GM12864 (cell line): ENCODE measurements at regions not wholly inside any gene's neighbourhood (a gene's known extent, or its start where the extent isn't known, plus 50 kb on each side); places are given as distances from the start of the nearest gene placed in this dataset.

Source experiments
- DNase-seq: peaks from one replicate; pipeline ENCODE4 v3.0.0-alpha.2; 2011; ENCODE audit warnings: low read depth
- H3K4me3 ChIP-seq: 2 replicates; pipeline ENCODE4 v1.5.1; 2011; ENCODE audit warnings: mild to moderate bottlenecking, low read depth, low read length, control low read depth
- TF ChIP-seq, protein P1 (sequence below): IDR thresholded peaks from 2 replicates; pipeline ENCODE4 v1.5.1; 2011; ENCODE audit warnings: low read depth, mild to moderate bottlenecking, moderate library complexity, low read length, control low read depth, inconsistent platforms; ENCODE audit errors: missing control alignments

- TF ChIP-seq, protein P1, sequence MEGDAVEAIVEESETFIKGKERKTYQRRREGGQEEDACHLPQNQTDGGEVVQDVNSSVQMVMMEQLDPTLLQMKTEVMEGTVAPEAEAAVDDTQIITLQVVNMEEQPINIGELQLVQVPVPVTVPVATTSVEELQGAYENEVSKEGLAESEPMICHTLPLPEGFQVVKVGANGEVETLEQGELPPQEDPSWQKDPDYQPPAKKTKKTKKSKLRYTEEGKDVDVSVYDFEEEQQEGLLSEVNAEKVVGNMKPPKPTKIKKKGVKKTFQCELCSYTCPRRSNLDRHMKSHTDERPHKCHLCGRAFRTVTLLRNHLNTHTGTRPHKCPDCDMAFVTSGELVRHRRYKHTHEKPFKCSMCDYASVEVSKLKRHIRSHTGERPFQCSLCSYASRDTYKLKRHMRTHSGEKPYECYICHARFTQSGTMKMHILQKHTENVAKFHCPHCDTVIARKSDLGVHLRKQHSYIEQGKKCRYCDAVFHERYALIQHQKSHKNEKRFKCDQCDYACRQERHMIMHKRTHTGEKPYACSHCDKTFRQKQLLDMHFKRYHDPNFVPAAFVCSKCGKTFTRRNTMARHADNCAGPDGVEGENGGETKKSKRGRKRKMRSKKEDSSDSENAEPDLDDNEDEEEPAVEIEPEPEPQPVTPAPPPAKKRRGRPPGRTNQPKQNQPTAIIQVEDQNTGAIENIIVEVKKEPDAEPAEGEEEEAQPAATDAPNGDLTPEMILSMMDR: no peak
- no peak for DNase-seq
- H3K4me3 ChIP-seq: no peak overlapping the region
These were observed 485.1 kb upstream of the SETBP1 start for GRCh38 chr18:44195394-44196140.

DNA sequence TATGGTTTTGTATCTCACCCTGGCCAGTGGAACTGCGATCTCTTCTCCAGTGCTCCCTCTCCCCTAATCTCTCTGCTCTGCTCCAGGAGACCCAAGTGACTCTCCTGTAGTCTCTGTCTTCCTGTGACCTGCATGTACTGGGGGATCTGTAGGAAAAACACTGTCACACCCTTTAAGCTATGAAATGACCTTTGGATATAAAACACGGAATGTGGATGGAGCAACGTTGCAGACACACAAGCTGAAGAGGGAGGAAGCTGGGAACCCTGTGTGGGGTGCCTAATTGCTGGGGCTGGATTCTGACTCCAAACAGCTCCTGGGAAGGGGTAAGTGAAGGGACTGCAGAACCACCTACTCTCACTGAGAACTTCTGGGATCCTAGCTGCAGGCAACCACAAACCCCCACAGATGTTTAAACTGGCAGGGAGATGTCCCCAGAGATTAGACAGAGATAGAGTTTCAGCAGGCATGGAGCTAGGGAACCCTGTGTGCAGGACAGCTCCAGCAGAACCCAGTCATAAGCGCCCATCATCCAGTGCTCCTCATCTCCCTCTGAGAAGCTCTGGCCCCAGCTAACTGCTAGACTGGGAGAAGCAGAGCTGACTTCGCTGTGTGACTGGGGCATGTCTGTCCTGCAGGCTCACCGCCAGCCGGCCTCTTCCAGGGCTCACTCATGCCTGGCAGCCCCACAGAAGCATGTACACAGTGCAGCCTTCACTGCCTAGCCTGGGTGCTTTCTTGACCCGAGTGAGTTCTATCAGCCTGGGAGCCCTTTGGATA is 482.7 kb upstream of the SETBP1 start:
- TF ChIP-seq, protein P1: no peak
- no peak overlapping the region for H3K4me3 ChIP-seq

DNA sequence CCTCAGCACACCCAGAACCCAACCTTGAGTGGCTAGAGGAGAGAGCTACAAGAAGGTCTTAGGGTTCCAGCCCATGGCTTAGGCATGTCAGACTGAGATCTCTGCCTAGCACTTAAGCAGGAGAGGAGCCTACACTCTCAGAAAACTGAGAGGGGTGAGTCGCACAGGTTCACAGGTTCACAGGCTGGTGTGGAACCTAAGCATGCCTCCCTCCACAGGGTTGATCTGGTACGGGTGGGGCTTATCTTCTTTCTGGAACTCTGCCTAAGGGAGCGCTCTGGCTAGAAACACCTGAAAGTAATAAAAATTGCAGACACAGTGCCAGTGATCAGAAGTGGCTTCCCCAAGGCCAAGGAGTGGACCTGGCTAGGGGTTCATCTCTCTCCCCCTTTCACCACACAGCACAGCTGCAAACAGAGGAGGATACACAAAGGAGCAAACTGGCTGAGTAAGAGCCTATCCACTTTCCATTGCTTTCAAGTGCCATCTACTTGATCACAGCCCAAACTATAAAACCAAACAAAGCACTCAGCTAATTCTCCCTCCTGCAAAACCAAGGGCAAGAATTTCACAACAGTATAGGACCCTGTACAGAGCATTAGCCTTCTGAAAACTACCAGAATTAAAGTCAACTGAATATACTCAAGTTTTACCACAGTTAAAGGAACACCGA is 481.9 kb upstream of the SETBP1 start:
- no peak overlapping the region for H3K4me3 ChIP-seq
- no peak for DNase-seq
- TF ChIP-seq, protein P1: no peak

More for the DNA sequence above, 482.7 kb upstream of the SETBP1 start:
- no peak for DNase-seq

DNA sequence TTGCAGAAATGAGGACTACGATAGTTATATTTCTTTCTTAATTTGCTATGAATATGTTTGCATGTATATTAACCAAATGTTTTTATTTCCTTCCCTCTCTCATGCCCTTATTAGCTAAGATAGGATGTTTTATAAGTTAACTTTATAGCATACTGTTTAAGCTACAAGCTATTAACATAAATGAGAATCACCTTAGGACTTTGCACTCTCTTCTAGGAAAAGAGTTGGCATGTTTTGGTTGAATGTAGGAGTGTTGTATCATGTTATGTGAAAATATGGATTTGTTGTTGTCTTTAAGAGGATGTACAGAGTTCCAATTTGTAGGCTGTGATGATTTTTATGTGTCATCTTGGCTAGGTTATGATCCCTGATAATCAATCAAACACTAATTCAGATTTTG is 467.4 kb upstream of the SETBP1 start:
- no peak for DNase-seq
- no peak overlapping the region for H3K4me3 ChIP-seq
- TF ChIP-seq, protein P1: no peak

- TF ChIP-seq, protein P1: no peak
- no peak for DNase-seq
- H3K4me3 ChIP-seq: no peak overlapping the region
These were observed 466.3 kb upstream of the SETBP1 start for GRCh38 chr18:44214396-44214795.

- H3K4me3 ChIP-seq: no peak overlapping the region
- no peak for DNase-seq
- TF ChIP-seq, protein P1: no peak
These were observed 464.5 kb upstream of the SETBP1 start for GRCh38 chr18:44216169-44216568.
